ENCODE measurements at regions not wholly inside any gene's neighbourhood (a gene's known extent, or its start where the extent isn't known, plus 50 kb on each side); places are given as distances from the start of the nearest gene placed in this dataset.

GRCh38 chr11:91783173-91783572 is 441.4 kb upstream of the FAT3 start:
- TF ChIP-seq CTCF (conservative IDR thresholded peaks at IDR 0.05 in 1 of 2, IDR thresholded peaks at IDR 0.05 in 1 of 2; ENCODE audit: extremely low read depth in 1 of 2, insufficient read depth in 1 of 2, low read depth in 1 of 2, low read length in 2 of 2) (no peak), EZH2 (IDR thresholded peaks at IDR 0.05; ENCODE audit: borderline replicate concordance, low read length) (no peak)
